ENCODE measurements at regions not wholly inside any gene's neighbourhood (a gene's known extent, or its start where the extent isn't known, plus 50 kb on each side); places are given as distances from the start of the nearest gene placed in this dataset.

GRCh38 chr6:159462431-159462830 lies 230.6 kb downstream of the SOD2 start:
- no peaks in the 10 kb centered on the region for H3K9me1 ChIP-seq (ENCODE audit: control insufficient read depth, insufficient read depth, low read length)
- H3K36me3 ChIP-seq (ENCODE audit: control insufficient read depth, insufficient read depth, low read length): no peaks in the 10 kb centered on the region
- peaks cover 6 to 17% of the 10 kb centered on the region in 2 experiments for H3K27me3 ChIP-seq (ENCODE audit: control insufficient read depth in 2 of 2, insufficient read depth in 2 of 2, low read length in 2 of 2)
- no peak overlapping the region for H2AFZ ChIP-seq (ENCODE audit: low read depth, low read length)
- no peaks in the 10 kb centered on the region for H3K4me1 ChIP-seq (replicated peaks in 1 of 2; ENCODE audit: control insufficient read depth in 2 of 2, insufficient read depth in 2 of 2, low read length in 2 of 2)
- ChIA-PET POLR2A (interaction anchor here (0.6 to 1.0 kb wide), 2 partner anchors 11 to 57 kb away, joined by 3 read pairs; no protein-coding TSS in a partner anchor), CTCF (ENCODE audit: low intra/inter-chr PET ratio) (no interaction called here)
- 0 out of 2 replicates have a peak, but pooled peaks cover 5% of the 10 kb centered on the region for H4K20me1 ChIP-seq (replicated peaks; ENCODE audit: control insufficient read depth, insufficient read depth, low read length)
- H3K27ac ChIP-seq (ENCODE audit: extremely low read depth, low read depth, low read length): no peak overlapping the region
- intact Hi-C loops (cut with micrococcal nuclease): loop anchor here (2.0 kb wide), 1 partner anchor 288 kb away; no protein-coding TSS in a partner anchor
- no peaks in the 10 kb centered on the region for H3K9me3 ChIP-seq (replicated peaks; ENCODE audit: control insufficient read depth, insufficient read depth, low read depth, low read length)
- no peak overlapping the region for H3K4me2 ChIP-seq (ENCODE audit: insufficient read depth, low read length)
- no peak for FAIRE-seq
- H3K9ac ChIP-seq (ENCODE audit: insufficient read depth in 1 of 2, low read depth in 2 of 2, low read length in 2 of 2): no peak overlapping the region
- H3K79me2 ChIP-seq (ENCODE audit: control insufficient read depth, insufficient read depth, low read length): no peaks in the 10 kb centered on the region
- DNase-seq (ENCODE audit: extremely low read depth in 1 of 4, low spot score in 3 of 4): no peak
- BruUV-seq (replicated peaks): no TSS peak
- no peak overlapping the region for H3K4me3 ChIP-seq
- in situ Hi-C loops (cut with MboI): no loop called here
- 2% methylated on average over 7 of the region's 7 CpGs for WGBS (ENCODE audit: insufficient coverage, low coverage, missing lambda C conversion rate)
- no peak for TF ChIP-seq MEF2A (IDR thresholded peaks at IDR 0.05; ENCODE audit: control insufficient read depth, low read depth, low read length)
- no peak for TF ChIP-seq NR2C2 (CRISPR knock-in tag; IDR thresholded peaks at IDR 0.05)
- TF ChIP-seq NR2C2 (tag; IDR thresholded peaks at IDR 0.05): no peak
- TF ChIP-seq IRF9 (tag; IDR thresholded peaks at IDR 0.05): no peak
- no peak for TF ChIP-seq HES1 (IDR thresholded peaks at IDR 0.05; ENCODE audit: low read depth)
- no peak for TF ChIP-seq RCOR1 (IDR thresholded peaks at IDR 0.05; ENCODE audit: borderline replicate concordance in 1 of 2, low read depth in 2 of 2, low read length in 2 of 2)
- TF ChIP-seq E4F1 (CRISPR knock-in tag; IDR thresholded peaks at IDR 0.05; ENCODE audit: borderline replicate concordance): no peak
- no peak for TF ChIP-seq EWSR1 (IDR thresholded peaks at IDR 0.05; ENCODE audit: borderline replicate concordance, low read depth, partially characterized antibody)
- ATAC-seq: no peak

All from K562 (cell line).